ENCODE measurements at regions not wholly inside any gene's neighbourhood (a gene's known extent, or its start where the extent isn't known, plus 50 kb on each side); places are given as distances from the start of the nearest gene placed in this dataset.

DNA sequence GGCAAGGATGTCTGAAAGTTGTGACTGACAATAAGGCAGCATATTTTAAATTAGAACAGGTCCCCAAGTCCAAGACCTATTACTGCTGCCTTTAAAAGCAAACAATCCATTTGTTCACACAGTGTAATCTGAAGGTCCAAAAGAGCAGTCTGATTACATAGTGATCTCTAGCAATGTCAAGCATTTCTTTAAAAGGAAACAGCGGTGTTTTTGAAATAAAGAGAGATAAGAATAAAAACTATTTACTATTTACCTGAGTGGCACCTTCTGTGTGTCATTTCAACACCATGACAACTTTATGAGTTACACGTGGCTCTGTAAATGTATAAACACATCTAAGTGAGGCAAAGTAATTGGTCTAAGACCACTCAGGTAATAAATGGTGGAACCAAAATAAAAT is 1009.9 kb upstream of the CNTNAP5 start:
- no peak for TF ChIP-seq CTCF (IDR thresholded peaks at IDR 0.05; ENCODE audit: control insufficient read depth, extremely low read depth, insufficient read depth)
- DNase-seq (ENCODE audit: low read depth): no peak
- H3K4me3 ChIP-seq (ENCODE audit: low read depth, low read length): no peak overlapping the region

- no peak for DNase-seq (ENCODE audit: low read depth)
- no peak overlapping the region for H3K4me3 ChIP-seq (ENCODE audit: low read depth, low read length)
- no peak for TF ChIP-seq CTCF (IDR thresholded peaks at IDR 0.05; ENCODE audit: control insufficient read depth, extremely low read depth, insufficient read depth)
These were observed 989.5 kb upstream of the CNTNAP5 start for GRCh38 chr2:123035541-123035940.

- no peak for DNase-seq (ENCODE audit: low read depth)
- TF ChIP-seq CTCF (IDR thresholded peaks at IDR 0.05; ENCODE audit: control insufficient read depth, extremely low read depth, insufficient read depth): no peak
These were observed 988.8 kb upstream of the CNTNAP5 start for GRCh38 chr2:123036300-123036699.

DNA sequence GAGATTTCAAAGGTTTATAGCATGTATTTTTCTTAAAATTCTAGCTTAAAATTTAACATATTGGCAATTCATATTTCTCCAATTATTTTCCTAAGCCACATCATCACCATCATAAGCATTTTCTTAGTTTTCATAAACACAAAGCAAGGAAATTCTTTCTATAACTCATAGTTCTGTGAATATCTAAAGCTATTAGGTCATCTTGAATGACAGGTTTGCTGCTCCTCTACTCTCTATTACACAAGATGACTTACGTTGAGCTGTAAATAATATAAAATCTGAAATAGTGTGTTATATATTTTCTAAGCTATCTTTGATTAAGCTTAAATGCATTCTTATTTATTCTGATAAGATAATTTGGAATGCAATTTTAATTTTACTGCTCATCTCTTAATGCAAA is 984.6 kb upstream of the CNTNAP5 start:
- TF ChIP-seq CTCF (IDR thresholded peaks at IDR 0.05; ENCODE audit: control insufficient read depth, extremely low read depth, insufficient read depth): no peak
- DNase-seq (ENCODE audit: low read depth): no peak
- no peak overlapping the region for H3K4me3 ChIP-seq (ENCODE audit: low read depth, low read length)

More at GRCh38 chr2:123036300-123036699, 988.8 kb upstream of the CNTNAP5 start:
- H3K4me3 ChIP-seq (ENCODE audit: low read depth, low read length): no peak overlapping the region

- no peak for TF ChIP-seq CTCF (IDR thresholded peaks at IDR 0.05; ENCODE audit: control insufficient read depth, extremely low read depth, insufficient read depth)
- DNase-seq (ENCODE audit: low read depth): no peak
- H3K4me3 ChIP-seq (ENCODE audit: low read depth, low read length): no peak overlapping the region
These were observed 981.6 kb upstream of the CNTNAP5 start for GRCh38 chr2:123043458-123043857.

DNA sequence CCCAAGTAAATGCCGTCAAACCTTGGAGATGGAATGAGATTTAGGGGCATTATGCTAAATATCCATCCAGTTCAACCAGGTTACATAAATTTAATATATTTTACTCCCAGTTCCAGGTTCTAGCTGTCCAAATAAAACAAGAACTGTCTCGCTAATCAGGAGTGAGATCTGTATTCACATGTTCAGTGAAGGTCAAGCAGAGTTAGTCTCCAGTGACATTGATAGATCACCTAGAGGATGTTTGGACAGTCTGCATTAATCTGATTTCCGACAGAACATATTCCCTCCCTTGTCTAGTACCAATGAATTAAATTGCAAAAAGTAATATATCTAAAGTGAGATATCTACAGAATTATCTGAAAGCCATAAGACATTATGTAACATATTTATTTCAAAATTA is 979.4 kb upstream of the CNTNAP5 start:
- TF ChIP-seq CTCF (IDR thresholded peaks at IDR 0.05; ENCODE audit: control insufficient read depth, extremely low read depth, insufficient read depth): no peak
- no peak overlapping the region for H3K4me3 ChIP-seq (ENCODE audit: low read depth, low read length)
- no peak for DNase-seq (ENCODE audit: low read depth)

- DNase-seq (ENCODE audit: low read depth): peak; percentile 26
- no peak overlapping the region for H3K4me3 ChIP-seq (ENCODE audit: low read depth, low read length)
- TF ChIP-seq CTCF (IDR thresholded peaks at IDR 0.05; ENCODE audit: control insufficient read depth, extremely low read depth, insufficient read depth): no peak
These were observed 977.9 kb upstream of the CNTNAP5 start for GRCh38 chr2:123047186-123047585.

All from LNCaP clone FGC (cell line).